ENCODE measurements at regions not wholly inside any gene's neighbourhood (a gene's known extent, or its start where the extent isn't known, plus 50 kb on each side); places are given as distances from the start of the nearest gene placed in this dataset.

GRCh38 chr18:22882084-22882483 lies 51.0 kb upstream of the RBBP8 start:
- TF ChIP-seq REST (IDR thresholded peaks at IDR 0.05; ENCODE audit: insufficient replicate concordance, low read depth) (no peak), GABPA (IDR thresholded peaks at IDR 0.05; ENCODE audit: low read depth) (no peak), POLR2AphosphoS5 (IDR thresholded peaks at IDR 0.05; ENCODE audit: low read depth) (no peak), SPI1 (IDR thresholded peaks at IDR 0.05; ENCODE audit: borderline replicate concordance, low read depth) (no peak), CTCF (IDR thresholded peaks at IDR 0.05; ENCODE audit: insufficient read depth, low read length) (no peak)
- Histone ChIP-seq H3K27ac (replicated peaks) (no peak overlapping the region), H3K4me3 (replicated peaks; ENCODE audit: insufficient read depth, low read length) (no peak overlapping the region), H3K27me3 (ENCODE audit: insufficient read depth, poor library complexity, severe bottlenecking) (no peaks in the 10 kb centered on the region)
- no peak for DNase-seq (ENCODE audit: low read depth in 1 of 2, low spot score in 1 of 2)

GRCh38 chr18:22883179-22883578 lies 49.9 kb upstream of the RBBP8 start:
- no peak for DNase-seq (ENCODE audit: low read depth in 1 of 2, low spot score in 1 of 2)
- H3K4me3 ChIP-seq (replicated peaks; ENCODE audit: insufficient read depth, low read length) = no peak overlapping the region
- H3K27me3 ChIP-seq (ENCODE audit: insufficient read depth, poor library complexity, severe bottlenecking) = no peaks in the 10 kb centered on the region
- no peak overlapping the region for H3K27ac ChIP-seq (replicated peaks)
- TF ChIP-seq SPI1 (IDR thresholded peaks at IDR 0.05; ENCODE audit: borderline replicate concordance, low read depth) (no peak), REST (IDR thresholded peaks at IDR 0.05; ENCODE audit: insufficient replicate concordance, low read depth) (no peak), CTCF (IDR thresholded peaks at IDR 0.05; ENCODE audit: insufficient read depth, low read length) (no peak), GABPA (IDR thresholded peaks at IDR 0.05; ENCODE audit: low read depth) (no peak), POLR2AphosphoS5 (IDR thresholded peaks at IDR 0.05; ENCODE audit: low read depth) (no peak)

All from HL-60 (cell line).